HG02870 (cell line): ENCODE measurements at regions not wholly inside any gene's neighbourhood (a gene's known extent, or its start where the extent isn't known, plus 50 kb on each side); places are given as distances from the start of the nearest gene placed in this dataset.
"Not testable (repeated sequence)": the region's sequence is repeated elsewhere in the genome, so short reads cannot be mapped to it uniquely, and the experiment has no call there.

Experiments used
- ATAC-seq: cut with Tn5 transposase; IDR thresholded peaks from one replicate; pipeline ENCODE4 v1.9.1; 2021; ENCODE audit warnings: mild to moderate bottlenecking, moderate library complexity; ENCODE audit not compliant: unreplicated experiment

DNA sequence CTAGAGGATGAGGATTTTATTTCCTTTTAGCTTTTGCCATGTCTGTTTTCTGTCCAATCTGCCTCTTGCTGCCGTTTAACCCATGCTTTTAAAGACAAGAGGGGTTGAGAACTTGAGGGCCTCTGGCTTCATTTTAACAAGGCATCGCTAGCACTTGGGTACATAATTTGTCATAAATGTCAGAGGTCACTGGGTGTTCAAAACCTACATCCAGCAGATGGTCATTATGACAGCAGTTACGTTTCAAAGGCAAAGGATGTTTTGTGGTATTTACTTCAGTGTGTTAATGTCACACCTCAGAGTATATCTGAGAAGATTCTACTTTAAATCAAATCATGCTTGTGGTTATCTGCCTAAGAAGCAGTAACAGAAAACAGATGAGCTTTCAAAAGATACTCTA is 918.3 kb downstream of the NR2F1-AS1 start:
- no peak for ATAC-seq

DNA sequence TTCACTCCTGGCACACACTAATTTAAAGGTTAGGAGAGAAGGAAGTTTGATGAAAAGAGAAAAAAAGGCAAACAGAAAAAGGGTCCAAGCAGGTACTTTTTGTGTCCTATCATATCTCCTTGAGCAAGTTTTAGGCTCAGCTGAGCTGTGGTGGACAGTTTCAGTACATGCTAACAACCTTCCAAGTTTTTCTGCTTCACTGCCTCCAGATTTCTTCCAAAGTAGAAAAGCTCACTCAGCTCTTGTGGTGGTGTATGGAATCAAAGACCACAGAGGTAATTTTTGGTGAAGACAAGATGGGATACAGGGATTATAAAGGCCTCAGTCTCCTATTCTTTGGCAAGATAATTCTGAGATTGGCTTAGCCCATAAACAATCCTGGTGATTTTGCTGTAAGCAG is 921.8 kb downstream of the NR2F1-AS1 start:
- ATAC-seq = no peak

DNA sequence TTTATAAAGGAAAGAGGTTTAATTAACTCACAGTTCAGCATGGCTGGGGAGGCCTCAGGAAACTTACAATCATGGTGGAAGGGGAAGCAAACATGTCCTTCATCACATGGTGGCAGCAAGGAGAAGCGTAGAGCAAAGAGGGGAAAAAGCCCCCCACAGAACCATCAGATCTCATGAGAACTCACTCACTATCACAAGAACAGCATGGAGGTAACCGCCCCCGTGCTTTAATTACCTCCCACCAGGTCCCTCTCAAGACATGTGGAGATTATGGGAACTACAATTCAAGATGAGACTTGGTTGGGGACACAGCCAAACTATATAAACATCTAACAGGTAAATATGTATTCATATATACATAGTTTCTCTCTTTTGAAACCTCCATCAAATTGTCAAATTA is 926.4 kb downstream of the NR2F1-AS1 start:
- not testable (repeated sequence) for ATAC-seq

DNA sequence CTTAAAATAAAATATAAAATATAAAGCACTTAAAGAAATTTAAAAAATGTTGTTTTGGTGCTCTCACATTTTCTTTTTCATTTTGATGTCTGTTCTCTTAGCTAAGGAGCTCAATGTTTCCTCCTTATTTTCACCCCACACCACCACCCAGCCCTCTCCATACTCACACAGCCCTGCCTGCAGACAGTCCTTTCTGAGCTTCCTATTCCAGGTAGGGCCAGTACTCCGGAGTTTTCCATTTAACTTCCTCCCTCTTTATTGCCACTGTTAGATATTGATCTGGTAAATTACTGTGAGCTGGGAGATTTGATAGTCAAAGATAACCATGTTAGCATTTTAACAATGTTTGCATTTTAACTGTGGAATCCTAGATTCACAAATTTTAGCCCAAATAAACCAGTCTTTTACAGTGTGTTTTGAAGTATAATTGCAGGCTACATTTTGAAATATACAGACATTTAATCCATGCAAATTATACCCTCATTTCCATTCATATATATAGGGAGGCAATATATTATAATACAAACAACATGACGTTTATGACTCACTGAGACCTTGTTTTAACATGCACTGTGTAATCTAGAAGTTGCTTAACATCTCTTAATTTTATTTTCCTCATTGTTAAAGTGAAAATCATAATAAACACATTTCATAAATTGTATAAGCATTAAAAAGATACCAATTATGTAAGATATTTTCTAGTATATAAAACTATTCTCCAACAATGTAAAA is 927.1 kb downstream of the NR2F1-AS1 start:
- no peak for ATAC-seq

DNA sequence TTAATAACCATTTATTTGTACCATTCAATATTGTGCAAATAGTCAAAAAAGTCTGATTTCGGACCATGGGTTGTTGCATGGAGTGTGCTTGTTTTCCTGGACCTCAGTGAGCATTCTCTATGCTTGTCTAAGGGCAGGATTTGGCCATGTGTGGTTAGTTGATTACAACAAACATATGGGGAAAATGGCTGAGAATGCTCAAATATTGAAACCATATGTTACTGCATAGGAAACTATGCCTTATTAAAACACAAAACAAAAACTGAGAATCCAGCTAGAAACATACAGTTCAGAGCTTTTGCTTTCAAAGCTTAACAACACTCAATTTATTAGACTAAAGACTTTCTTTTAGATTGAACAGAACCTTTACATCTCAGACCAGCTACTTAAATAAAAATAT is 928.3 kb downstream of the NR2F1-AS1 start:
- ATAC-seq = no peak

DNA sequence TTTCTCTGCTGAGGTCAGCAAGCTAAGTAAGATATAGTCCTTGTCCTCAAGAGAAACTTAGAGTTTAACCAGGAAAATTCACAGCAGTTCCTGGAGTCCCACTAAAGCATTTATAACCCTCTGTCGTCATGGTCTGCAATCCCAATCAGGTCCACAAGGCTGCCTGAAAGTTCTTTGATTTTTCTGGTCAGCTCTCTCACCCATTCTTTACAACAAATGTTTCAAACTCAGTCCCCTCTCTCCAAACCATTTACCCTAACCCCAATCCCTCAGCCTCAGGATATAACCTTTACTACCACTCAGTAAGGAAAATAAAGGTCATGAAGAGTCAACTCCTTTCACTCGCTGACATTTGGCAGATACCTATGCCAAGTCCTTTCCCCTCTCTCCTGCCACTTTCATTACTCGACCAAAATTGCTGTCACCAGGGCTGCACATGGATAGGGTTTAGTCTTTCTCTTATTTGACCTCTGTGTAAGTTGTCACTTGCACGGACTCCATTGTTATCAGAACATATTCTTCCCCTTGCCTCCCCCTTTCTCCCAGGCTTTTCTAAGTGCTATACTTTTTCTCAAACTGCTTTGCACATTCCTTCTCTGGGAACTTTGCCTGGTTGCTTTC is 936.6 kb downstream of the NR2F1-AS1 start:
- no peak for ATAC-seq

DNA sequence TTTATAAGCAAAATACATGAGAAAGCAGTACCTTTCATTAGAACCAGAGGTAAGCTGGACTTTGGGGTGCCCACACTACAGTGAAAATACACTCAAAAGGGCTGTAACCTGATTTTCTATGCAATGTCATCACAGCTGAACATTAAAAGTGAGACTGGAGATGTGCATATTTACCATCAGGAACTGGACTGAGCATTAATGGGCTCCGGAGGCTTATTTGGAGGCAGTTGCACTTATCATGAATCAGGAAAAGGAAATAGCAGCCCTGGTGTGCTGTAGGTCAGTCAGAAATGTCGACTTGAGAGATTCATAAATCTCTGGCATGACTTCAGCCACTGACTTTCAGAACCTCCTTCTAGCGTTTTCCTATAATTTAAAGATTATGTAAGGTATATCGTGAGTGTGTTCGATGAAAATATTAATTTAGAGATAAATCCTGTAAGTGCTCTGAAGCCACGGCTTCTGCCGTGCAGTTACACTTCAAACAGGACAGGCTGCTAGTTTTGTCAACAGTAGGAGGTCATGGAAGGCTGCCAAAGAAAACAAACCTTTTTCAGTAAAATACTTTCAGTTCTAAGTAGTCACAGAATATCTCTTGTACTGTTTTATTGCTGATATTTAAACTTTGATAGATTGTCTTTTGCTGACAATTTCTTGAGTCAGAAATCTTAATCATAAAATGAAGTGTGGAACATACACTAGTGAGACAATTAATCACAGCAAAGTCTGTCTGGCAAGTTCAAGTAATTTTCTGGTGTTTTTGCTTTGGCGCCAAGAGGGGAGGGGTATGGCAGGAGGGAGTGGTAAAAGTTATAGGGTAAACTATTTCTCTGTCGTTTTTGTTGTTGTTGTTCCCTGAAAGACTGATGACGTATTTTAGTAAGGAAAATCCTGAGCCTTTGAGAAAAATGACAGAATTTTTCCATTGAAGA is 939.7 kb downstream of the NR2F1-AS1 start:
- no peak for ATAC-seq

DNA sequence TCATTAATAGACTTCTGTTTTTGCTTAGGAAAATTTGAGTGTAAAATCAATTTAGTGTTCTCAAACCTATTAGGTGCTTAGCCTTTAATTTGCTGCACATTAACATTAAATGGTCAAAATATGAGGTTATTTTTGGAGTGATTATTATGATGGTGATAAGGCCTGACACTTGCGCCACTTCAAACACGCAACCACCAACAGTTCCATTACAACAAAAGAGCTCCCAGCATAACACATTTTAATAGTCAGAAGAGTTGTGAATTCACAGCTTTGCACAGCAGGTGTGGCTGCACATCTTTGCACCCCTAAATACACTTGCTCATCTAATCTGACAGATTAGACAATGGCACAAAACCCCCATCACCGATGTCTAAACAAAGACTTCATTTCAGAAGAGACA is 940.7 kb downstream of the NR2F1-AS1 start:
- ATAC-seq = no peak

DNA sequence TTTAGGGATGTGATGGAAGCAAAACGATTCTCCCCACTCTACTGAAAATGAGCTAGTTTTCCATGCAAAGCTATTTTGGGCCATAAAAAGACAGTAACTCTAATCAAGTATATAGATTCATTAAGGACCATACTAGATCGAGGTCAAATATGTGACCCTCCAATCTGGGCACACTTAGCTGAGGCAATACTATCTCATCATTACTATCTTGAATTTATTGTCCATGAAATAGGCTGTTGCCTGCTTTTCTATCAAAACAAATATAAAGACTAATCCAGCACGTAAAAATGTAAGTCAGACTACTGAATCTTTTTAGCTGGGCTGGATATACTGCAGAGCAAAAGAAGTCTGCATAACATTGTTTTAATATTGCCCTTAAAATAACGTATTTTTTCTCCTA is 943.1 kb downstream of the NR2F1-AS1 start:
- no peak for ATAC-seq

DNA sequence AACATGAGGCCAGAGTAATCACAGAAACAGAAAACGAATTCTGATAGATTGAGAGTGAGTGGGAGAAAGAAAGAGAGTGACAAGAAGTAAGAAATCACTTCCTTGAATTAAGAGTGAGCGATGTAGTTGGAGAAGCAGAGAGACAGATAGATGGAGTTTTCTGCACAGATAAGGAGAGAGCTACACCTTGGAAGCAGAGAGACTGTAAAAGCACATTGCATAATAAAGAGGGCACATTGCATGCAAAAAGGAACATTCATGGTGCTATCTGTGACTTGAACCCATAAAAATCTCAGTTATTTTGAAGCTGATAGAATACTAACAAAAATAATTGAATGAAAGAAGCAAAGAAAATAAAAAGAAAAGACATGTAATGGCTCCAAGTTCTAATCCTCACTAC is 943.8 kb downstream of the NR2F1-AS1 start:
- ATAC-seq = no peak

DNA sequence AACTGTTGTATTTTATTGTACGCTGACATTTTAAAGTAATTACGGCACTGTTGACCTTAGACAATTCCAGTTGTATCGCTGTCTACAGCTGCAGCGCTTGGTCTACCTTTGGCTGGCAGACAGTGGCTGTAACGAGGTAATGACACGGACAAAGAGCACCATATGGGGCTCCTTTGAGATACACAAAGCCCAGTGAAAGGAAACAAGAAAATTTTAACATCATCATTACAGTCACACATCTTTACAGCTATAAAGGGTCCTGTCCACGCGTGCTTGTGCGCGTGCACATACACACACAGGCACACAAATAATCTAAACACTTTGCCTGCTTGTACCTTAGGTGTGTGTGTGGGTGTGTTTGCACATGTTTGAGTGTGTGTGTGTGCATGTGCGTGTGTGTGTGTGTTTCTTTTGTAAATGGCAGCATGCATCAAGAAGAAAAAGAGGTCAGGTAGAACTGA is 946.0 kb downstream of the NR2F1-AS1 start:
- ATAC-seq = no peak

DNA sequence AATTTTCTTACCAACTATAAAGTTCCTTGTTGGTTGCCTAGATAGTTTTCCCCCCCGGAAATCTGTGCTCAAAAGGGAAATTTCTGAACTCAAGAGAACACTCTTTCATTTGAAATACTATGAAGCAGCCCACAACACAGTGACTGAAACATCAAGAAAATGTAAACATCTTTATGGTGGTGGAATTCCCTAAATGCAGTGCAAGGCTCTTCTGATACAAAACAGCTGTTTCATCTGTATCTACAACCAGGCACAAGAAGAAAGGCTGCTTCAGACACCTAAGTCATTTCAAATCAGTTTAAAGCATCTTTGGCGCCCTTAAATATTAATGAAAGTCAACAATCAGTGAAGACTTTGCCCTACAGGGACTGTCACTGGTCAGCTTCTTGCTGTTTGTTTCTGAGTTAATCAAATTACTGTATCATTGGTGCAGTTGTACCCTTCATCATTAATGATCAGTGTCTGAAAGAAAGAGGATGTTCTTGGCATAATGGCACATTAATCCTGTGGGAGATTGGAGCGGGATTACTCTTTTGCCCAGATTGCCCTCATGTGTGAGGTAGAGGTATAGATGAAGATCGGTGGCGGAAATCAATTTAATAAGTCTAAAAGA is 947.0 kb downstream of the NR2F1-AS1 start:
- ATAC-seq = no peak

DNA sequence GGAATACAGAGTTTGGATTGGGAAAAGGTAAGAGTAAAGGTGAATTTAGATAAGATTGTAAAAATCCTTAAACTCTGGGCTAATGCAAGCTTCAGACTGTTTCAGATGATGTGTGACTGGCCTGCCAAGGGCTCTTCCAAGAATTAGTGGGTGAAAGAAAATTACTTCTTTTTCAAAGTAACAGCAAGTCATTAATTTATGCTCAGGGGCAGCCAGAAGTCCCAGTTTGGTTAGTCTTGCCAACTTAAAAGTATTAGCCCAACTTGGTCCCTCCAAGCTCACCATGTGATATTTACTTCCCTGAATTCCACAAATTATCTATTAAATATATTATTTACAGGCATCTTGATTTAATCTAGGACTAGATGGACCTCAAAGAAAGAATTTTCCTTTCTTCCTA is 947.8 kb downstream of the NR2F1-AS1 start:
- ATAC-seq = no peak

DNA sequence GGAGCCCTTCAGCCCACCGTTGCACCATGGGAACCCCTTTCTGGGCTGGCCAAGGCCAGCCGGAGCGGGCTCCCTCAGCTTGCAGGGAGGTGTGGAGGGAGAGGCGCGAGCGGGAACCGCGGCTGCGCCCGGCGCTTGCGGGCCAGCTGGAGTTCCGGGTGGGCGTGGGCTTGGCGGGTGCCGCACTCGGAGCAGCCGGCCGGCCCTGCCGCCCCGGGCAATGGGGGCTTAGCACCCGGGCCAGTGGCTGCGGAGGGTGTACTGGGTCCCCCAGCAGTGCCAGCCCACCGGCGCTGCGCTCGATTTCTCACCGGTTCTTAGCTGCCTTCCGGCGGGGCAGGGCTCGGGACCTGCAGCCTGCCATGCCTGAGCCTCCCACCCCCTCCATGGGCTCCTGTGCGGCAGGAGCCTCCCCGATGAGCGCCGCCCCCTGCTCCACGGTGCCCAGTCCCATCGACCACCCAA is 949.8 kb downstream of the NR2F1-AS1 start:
- not testable (repeated sequence) for ATAC-seq

DNA sequence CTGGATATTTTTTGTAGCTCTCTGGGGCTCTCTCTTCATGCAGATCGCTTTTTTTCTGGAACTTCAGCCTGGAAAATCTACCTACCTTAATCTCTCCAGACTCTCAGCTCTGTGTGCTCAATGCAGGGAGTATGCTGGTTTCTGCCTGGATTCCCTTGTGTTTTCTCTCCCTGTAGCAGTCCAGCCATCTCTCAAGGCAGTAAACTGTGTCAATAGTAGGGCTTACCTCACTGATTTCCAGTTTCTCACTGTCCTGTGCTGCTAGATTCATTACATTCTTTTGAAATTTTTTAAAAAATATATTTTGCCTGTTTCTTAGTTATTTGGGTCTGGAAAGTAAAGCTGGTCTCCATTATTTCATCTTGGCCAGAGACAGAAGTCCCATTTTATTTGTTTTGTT is 951.4 kb downstream of the NR2F1-AS1 start:
- no peak for ATAC-seq

DNA sequence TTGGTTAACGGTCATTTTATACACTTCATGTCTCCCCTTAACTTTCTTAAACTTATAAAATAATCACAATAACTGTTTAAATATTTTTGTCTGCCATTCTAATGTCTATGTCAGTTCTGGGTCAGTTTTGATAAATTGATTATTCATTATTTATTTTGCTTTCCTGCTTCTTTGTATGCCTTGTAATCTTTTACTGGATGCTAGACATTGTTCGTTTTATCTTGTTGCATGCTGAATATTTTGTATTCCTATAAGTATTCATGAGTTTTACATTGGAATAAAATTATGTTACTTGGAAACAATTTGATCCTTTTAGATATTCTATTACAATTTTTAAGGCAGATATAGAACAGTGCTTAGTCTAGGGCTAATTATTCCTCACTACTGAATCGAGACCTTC is 952.0 kb downstream of the NR2F1-AS1 start:
- ATAC-seq = no peak

DNA sequence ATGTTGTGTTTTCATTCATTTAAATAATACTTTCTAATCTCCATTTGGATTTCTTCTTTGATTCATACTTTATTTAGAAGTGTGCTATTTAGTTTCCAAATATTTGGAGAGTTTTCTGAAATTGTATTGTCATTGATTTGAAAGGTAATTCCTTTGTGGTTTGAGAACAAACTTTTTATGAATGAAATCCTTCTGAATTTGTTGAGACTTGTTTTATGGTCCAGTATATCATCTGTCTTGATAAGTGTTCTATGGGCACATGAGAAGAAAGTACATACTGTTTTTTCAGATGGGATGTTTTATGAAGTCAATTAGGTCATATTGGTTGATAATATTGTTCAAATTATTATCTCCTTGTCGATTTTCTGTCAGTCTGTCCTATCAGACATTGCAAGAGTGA is 953.8 kb downstream of the NR2F1-AS1 start:
- ATAC-seq = no peak

DNA sequence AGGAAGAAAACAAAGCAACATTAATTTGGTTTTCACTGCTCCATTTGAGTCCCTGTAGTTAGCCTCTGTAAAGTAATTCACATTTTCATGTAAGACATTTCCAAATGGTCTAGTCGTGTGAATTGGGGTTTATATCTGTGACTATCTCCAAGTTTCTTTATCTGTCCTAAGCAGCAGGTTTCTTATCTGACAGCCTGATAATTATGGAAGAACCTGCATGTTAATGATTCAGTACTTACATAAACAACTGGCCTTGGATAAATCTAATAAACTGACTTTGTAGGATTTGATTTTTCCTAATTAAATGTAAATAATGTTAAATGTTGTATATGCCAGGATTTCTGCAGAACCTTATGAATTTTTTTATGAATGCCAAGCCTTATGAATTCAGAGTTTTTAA is 964.9 kb downstream of the NR2F1-AS1 start:
- no peak for ATAC-seq

DNA sequence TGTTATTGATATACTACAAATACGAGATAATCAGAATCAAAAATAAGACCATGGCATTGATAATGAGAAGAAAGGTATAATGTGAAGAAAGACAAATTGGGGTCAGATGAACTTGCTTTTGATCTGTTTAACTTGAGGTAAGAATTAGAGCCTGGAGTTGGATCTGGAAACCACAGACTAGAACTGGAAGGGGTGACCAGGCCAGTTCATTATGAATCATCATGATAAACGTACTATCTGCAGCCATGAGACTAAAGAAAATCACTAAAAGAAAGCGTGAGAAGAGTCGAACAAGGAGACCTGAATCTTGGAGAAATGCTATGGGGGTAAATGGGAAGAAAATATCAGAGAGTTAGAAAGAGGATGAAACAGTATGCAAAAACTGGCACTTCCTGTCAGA is 967.5 kb downstream of the NR2F1-AS1 start:
- no peak for ATAC-seq

DNA sequence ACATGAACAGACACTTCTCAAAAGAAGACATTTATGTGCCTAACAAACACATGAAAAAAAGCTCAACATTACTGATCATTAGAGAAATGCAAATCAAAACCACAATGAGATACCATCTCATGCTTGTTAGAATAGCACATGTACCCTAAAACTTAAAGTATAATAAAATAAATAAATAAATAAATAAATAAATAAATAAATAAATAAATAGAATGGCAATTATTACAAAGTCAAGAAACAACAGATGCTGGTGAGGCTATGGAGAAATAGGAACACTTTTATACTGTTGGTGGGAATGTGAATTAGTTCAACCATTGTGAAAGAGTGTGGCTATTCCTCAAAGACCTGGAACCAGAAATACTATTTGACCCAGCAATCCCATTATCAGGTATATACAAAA is 970.6 kb downstream of the NR2F1-AS1 start:
- ATAC-seq = not testable (repeated sequence)

DNA sequence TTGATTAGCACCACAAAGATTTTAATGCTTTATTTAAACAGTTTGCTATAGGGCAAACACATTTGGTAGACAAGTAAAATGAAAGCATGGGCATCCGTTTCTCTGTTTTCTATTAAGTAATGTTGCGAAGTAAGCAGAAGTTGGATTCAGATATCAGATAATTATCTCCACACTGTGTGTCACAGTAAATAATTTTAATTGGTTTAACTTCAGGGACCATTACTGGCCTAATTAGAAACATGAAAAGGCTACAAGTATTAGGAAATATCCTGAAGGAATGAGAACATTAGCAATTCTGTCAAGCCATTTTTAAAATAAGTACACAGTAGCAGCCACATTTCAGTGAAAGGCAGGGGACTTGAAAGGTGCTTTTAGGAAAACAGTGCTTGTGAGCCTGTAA is 975.4 kb downstream of the NR2F1-AS1 start:
- ATAC-seq = no peak
